ENCODE measurements at regions not wholly inside any gene's neighbourhood (a gene's known extent, or its start where the extent isn't known, plus 50 kb on each side); places are given as distances from the start of the nearest gene placed in this dataset.
"Not testable (repeated sequence)": the region's sequence is repeated elsewhere in the genome, so short reads cannot be mapped to it uniquely, and the experiment has no call there.

DNA sequence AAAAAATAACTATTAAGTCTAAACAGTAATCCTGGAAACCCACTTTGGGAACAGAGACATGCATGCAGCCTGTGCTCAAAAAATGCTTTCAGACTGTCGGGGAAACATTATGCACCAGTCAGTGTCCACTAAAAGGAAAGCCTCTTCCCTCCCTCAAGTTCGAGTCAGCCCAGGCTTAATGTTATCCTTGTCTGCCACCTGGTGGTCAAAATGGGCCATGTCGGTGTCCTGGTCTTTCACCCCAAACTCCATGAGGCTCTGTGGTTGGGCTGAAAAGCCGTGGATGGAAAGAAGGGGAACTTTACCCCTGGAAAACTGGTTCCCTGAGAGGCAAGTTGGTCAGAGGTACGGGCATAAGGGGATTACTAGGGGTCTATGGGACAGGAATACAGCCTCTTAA is 88.4 kb upstream of the ZNF492 start:
- Histone ChIP-seq H3K4me1 (ENCODE audit: control insufficient read depth, insufficient read depth, low read length) (no peaks in the 10 kb centered on the region), H3K4me3 (ENCODE audit: low read length) (no peak overlapping the region), H3K9ac (ENCODE audit: low read length) (no peak overlapping the region), H3K36me3 (ENCODE audit: control insufficient read depth, insufficient read depth, low read length) (no peaks in the 10 kb centered on the region), H3K27me3 (ENCODE audit: control insufficient read depth, insufficient read depth, low read length) (no peaks in the 10 kb centered on the region), H3K27ac (ENCODE audit: low read depth, low read length) (no peak overlapping the region)

DNA sequence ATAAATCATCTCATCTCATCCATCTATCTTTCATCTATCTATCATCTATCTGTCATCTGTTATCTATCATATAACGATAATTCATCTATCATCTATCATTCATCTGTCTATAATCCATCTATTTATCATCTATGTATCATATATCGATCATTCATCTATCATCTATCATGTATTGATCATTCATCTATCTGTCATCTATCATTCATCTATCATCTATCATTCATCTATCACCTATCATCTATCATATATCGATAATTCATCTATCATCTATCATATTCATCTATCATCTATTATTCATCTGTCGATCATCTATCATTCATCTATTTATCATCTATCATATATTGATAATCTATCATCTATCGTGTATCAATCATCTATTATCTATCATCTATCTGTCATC is 100.4 kb upstream of the ZNF492 start:
- H3K4me3 ChIP-seq (ENCODE audit: low read length), result no peak overlapping the region
- no peak overlapping the region for H3K9ac ChIP-seq (ENCODE audit: low read length)
- no peak overlapping the region for H3K27ac ChIP-seq (ENCODE audit: low read depth, low read length)
- H3K27me3 ChIP-seq (ENCODE audit: control insufficient read depth, insufficient read depth, low read length), result no peaks in the 10 kb centered on the region
- no peaks in the 10 kb centered on the region for H3K4me1 ChIP-seq (ENCODE audit: control insufficient read depth, insufficient read depth, low read length)
- no peaks in the 10 kb centered on the region for H3K36me3 ChIP-seq (ENCODE audit: control insufficient read depth, insufficient read depth, low read length)

DNA sequence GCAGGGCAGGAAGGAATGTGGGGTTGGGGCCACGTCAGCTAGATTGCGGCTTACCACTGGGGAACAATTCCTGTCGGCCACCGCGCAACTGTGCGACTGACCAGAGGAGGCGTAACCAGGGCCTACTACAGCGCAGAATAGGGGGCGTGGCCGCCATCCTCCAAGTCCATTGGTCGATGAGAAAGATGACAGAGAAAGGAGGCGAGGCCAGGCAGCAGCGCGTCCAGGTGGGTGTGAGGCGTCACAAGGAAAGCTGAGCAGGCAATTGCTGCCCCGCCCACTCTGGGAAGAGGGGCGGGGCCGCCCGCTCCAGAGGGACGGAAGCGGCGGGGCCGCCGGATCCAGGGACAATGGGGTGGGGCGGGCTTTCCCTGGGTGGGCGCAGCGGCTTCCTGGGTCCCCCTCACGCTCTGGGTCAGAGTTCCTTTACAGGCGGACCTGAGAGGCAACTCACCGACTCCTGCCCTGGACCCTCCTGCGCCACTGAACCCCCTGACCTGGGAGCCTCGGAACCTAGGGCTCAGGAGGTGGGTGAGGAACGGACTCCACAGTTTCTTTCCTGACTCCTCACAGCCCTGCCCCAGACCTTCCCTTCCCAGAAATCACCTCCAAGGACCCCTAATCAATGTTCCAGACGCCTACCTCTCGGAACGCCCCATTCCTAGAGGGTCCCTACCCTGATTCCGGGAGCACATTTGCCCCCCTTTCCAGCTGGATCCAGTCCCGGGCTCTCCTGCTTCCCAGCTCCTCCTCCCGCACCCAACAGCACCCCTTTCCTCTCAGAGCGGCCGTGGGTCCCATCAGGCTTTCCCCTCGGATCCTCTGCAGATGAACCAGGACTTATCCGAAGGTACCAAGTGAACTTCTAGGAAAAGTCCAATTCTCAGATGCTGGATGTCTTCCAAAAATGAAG is 101.5 kb upstream of the ZNF492 start:
- Histone ChIP-seq H3K27ac (ENCODE audit: low read depth, low read length) (no peak overlapping the region), H3K4me3 (ENCODE audit: low read length) (peak overlapping the region; percentile 52), H3K36me3 (ENCODE audit: control insufficient read depth, insufficient read depth, low read length) (no peaks in the 10 kb centered on the region), H3K27me3 (ENCODE audit: control insufficient read depth, insufficient read depth, low read length) (no peaks in the 10 kb centered on the region), H3K9ac (ENCODE audit: low read length) (peak overlapping the region; percentile 6), H3K4me1 (ENCODE audit: control insufficient read depth, insufficient read depth, low read length) (no peaks in the 10 kb centered on the region)

DNA sequence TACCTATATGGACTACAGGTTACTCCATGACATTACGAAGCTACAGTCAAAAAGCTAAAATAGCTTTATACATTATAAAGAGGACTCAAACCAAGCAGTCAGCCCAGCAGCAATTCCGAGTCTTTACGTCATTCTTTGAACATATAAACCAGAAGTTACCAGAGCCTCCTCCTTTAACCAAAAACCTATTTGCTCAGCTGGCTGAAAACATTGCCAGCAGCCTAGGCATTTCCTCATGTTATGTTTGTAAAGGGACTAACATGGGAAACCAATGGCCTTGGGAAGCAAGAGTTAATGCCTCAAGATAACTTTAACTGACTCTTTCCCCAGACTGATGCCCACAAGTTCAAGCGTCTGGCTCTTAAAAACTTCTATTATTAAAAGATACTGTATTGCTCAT is 104.1 kb upstream of the ZNF492 start:
- Histone ChIP-seq H3K27me3 (ENCODE audit: control insufficient read depth, insufficient read depth, low read length) (no peaks in the 10 kb centered on the region), H3K36me3 (ENCODE audit: control insufficient read depth, insufficient read depth, low read length) (no peaks in the 10 kb centered on the region), H3K27ac (ENCODE audit: low read depth, low read length) (no peak overlapping the region), H3K9ac (ENCODE audit: low read length) (no peak overlapping the region), H3K4me1 (ENCODE audit: control insufficient read depth, insufficient read depth, low read length) (peaks cover 3% of the 10 kb centered on the region), H3K4me3 (ENCODE audit: low read length) (no peak overlapping the region)

DNA sequence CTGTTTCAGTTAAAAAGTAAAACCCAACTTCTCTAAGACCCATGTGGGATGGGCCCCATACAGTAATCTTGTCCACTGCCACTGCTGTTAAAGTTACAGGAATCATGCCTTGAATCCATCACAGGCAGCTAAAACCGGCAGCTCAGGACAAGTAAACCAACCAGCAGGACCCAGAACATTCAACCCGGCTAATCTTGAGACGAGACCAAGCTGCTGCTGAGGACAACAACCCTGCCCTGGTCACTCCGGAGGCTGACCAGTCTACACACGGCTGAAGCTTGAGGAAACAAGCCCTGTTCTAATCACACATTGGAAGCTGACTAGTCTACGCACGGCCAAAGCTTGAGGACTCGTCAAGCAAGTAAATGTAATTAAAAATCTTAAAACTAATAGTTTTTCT is 105.2 kb upstream of the ZNF492 start:
- no peak overlapping the region for H3K9ac ChIP-seq (ENCODE audit: low read length)
- H3K27ac ChIP-seq (ENCODE audit: low read depth, low read length), result no peak overlapping the region
- no peaks in the 10 kb centered on the region for H3K27me3 ChIP-seq (ENCODE audit: control insufficient read depth, insufficient read depth, low read length)
- H3K4me3 ChIP-seq (ENCODE audit: low read length), result no peak overlapping the region
- no peaks in the 10 kb centered on the region for H3K36me3 ChIP-seq (ENCODE audit: control insufficient read depth, insufficient read depth, low read length)
- peaks cover 3% of the 10 kb centered on the region for H3K4me1 ChIP-seq (ENCODE audit: control insufficient read depth, insufficient read depth, low read length)

DNA sequence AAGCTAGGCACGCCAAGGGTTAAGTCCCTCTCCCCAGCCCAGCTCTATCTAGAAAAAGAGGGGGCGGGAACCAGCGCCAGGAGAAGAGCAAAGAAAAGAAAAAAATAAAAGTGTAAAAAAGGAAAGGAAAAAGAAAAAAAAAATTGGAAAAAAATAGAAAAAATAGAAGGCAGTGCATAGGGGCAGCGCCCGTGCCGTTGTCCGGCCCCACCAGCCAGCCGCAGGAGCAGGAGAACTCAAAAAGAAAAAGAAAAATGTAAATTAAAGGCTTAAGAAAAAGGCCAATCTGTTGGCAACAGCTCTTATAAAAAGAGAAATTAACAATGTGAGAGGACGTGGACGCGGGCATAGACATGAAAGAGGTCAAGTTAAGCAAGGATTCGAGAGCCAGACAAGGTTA is 105.4 kb upstream of the ZNF98 start:
- Histone ChIP-seq H3K9ac (ENCODE audit: low read length) (no peak overlapping the region), H3K4me1 (ENCODE audit: control insufficient read depth, insufficient read depth, low read length) (peaks cover 3% of the 10 kb centered on the region), H3K27me3 (ENCODE audit: control insufficient read depth, insufficient read depth, low read length) (no peaks in the 10 kb centered on the region), H3K27ac (ENCODE audit: low read depth, low read length) (peak overlapping the region; percentile 45), H3K4me3 (ENCODE audit: low read length) (no peak overlapping the region), H3K36me3 (ENCODE audit: control insufficient read depth, insufficient read depth, low read length) (no peaks in the 10 kb centered on the region)

DNA sequence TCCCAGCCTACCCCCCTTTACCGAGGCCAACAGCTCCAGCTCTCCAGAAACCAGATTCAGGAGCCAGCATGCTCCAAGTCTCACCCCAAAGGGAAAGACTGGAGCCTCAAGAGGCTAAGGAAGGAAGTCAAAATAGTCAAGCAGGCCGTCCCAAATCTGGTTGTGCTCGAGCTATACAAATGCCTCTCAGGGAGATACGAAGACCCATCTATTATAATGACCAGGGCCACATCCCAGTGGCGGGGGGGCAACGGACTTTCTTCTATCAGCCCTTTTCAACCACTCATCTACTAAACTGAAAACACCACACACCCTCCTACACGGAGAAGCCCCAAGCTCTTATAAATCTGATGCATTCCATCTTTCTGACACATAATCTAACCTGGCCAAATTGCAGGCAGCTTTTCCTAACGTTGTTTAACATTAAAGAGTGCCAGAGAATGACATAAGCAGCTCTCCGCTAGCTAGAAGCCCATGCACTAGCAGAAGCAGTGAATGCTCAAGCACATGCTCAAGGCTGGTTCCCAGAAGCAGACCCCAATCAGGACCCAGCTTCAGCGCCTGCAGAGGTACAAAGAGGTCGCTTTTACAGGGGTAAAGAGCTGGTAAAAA is 104.6 kb upstream of the ZNF98 start:
- Histone ChIP-seq H3K36me3 (ENCODE audit: control insufficient read depth, insufficient read depth, low read length) (no peaks in the 10 kb centered on the region), H3K9ac (ENCODE audit: low read length) (no peak overlapping the region), H3K4me1 (ENCODE audit: control insufficient read depth, insufficient read depth, low read length) (peaks cover 3% of the 10 kb centered on the region), H3K27me3 (ENCODE audit: control insufficient read depth, insufficient read depth, low read length) (no peaks in the 10 kb centered on the region), H3K4me3 (ENCODE audit: low read length) (peak overlapping the region; percentile 22), H3K27ac (ENCODE audit: low read depth, low read length) (peak overlapping the region; percentile 45)

DNA sequence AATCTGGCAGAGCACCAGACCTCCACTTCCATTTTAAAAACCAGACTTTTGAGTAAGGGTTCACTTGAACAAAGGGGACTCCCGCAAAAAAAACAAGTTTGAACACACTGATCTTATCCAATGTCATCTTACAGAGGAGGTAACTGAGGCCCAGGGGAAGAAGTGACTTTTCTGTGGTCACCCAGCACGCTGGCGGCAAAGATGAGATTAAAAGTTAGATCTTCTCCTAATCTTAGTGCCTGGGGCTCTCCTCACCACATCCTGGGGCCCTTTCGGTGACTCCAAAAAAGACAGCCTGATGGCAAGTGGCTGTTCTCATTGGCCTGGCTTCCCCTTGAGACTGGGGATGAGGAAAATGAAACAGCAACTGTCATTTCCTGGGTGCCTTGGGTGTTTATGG is 101.8 kb upstream of the ZNF98 start:
- no peak overlapping the region for H3K9ac ChIP-seq (ENCODE audit: low read length)
- no peak overlapping the region for H3K4me3 ChIP-seq (ENCODE audit: low read length)
- H3K4me1 ChIP-seq (ENCODE audit: control insufficient read depth, insufficient read depth, low read length), result peaks cover 3% of the 10 kb centered on the region
- no peaks in the 10 kb centered on the region for H3K27me3 ChIP-seq (ENCODE audit: control insufficient read depth, insufficient read depth, low read length)
- no peak overlapping the region for H3K27ac ChIP-seq (ENCODE audit: low read depth, low read length)
- H3K36me3 ChIP-seq (ENCODE audit: control insufficient read depth, insufficient read depth, low read length), result no peaks in the 10 kb centered on the region

DNA sequence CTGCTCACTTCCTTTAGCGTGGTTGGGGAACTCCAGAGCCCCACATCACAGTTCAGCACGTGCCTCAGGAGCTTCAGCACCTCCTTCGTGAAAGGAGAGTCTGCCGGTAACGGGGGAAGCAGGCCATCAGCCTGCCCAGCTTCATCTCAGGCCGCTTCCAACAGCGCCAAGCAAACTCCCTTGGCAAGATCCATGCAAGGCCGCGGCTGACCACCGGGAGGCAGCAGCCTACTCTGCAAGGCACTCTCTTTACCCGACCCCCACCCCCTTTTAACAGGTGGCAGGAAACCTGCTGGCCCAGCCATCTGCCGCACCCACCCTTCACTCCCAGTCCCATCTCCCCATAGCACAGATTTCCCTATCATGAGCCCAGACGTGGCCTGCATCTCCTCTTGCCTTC is 97.4 kb upstream of the ZNF98 start:
- not testable (repeated sequence) for H3K36me3 ChIP-seq (ENCODE audit: control insufficient read depth, insufficient read depth, low read length); H3K4me1 ChIP-seq (ENCODE audit: control insufficient read depth, insufficient read depth, low read length); H3K4me3 ChIP-seq (ENCODE audit: low read length); H3K27me3 ChIP-seq (ENCODE audit: control insufficient read depth, insufficient read depth, low read length); H3K9ac ChIP-seq (ENCODE audit: low read length); H3K27ac ChIP-seq (ENCODE audit: low read depth, low read length)

DNA sequence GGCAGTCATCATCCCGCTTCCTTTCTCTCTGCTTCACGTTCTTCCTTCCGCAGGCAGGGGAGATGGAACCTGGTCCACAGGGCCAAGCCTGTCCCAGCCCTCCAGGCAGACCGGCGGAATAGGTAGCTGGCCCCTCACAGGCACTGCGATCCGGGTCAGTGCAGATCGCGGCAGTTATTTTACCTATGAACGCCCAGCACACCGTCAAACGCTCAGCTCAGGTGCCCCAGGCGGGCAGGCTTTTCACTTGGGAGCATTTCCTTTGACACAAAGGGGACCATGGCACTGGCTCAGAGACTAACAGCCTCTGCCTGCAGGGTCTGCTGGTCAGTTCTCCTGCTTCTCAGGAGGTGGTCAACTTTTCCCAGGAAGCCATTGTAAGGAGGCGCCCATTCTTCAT is 97.0 kb upstream of the ZNF98 start:
- Histone ChIP-seq H3K27me3 (ENCODE audit: control insufficient read depth, insufficient read depth, low read length) (no peaks in the 10 kb centered on the region), H3K4me1 (ENCODE audit: control insufficient read depth, insufficient read depth, low read length) (no peaks in the 10 kb centered on the region), H3K9ac (ENCODE audit: low read length) (no peak overlapping the region), H3K36me3 (ENCODE audit: control insufficient read depth, insufficient read depth, low read length) (no peaks in the 10 kb centered on the region), H3K27ac (ENCODE audit: low read depth, low read length) (no peak overlapping the region), H3K4me3 (ENCODE audit: low read length) (no peak overlapping the region)

DNA sequence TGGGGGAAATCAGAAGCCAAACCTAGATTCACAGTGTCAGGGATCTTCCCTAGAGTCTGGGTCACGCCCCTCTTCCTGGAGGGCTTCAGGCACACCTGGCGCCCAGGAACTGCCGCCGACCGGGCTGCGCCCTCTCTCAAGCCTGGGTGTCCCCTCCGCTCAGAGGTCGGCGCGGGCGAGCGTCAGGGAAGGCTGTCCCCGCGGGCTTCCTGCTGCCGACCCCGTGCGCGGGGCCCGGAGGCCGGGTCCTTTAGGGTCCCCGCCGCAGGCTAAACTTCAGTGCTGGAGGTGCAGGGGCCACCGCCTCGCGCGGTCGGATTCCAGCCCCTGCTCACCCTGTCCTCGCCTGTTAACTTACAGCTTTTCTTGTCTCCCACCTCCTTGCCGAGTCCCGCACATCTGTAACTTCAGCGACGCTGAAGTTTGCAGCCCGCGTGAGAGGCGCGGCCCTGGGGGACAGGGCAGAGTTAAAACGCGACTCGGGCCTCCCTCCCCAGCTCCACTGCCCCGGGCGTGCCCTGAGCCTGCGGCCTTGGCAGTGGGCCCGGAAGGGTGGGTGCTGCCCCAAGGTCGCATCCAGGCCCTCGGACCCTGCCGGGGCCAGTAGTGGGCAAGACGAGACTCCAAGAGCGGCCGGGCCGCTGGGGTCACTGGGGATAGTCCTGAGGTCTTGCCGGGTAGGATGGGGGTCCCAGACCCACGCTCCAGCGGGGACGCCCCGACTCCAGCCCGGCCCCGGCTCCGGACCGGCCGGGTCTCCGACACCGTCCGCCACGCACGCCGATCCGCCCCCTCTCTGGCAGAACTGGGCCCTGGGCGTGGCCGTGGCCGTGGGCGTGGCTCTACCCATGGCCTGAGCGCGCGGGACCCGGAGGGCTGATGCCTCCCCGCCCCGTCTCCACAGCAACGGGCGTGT is 95.6 kb upstream of the ZNF98 start:
- Histone ChIP-seq H3K36me3 (ENCODE audit: control insufficient read depth, insufficient read depth, low read length) (no peaks in the 10 kb centered on the region), H3K9ac (ENCODE audit: low read length) (no peak overlapping the region), H3K4me1 (ENCODE audit: control insufficient read depth, insufficient read depth, low read length) (no peaks in the 10 kb centered on the region), H3K4me3 (ENCODE audit: low read length) (no peak overlapping the region), H3K27me3 (ENCODE audit: control insufficient read depth, insufficient read depth, low read length) (no peaks in the 10 kb centered on the region), H3K27ac (ENCODE audit: low read depth, low read length) (no peak overlapping the region)

DNA sequence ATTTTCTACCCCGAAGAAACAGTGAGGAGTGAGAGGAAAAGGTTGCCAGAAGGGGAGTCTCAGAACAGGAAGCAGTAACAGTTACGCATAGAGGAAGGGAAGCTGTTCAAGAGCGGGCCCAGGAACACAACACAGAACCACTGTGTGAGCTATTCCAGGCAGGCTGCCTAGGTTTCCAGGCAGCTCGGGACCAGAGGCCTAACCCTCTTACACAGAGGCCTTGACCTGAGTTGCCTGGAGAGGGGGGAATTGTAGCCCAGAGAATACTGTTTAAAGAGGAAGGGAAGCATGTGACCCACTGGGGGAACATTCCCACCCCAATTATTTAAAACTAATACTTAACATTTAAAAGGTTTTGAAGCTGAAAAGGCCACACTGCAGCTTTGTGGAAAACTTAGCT is 93.3 kb upstream of the ZNF98 start:
- no peak overlapping the region for H3K4me3 ChIP-seq (ENCODE audit: low read length)
- H3K4me1 ChIP-seq (ENCODE audit: control insufficient read depth, insufficient read depth, low read length), result no peaks in the 10 kb centered on the region
- no peaks in the 10 kb centered on the region for H3K36me3 ChIP-seq (ENCODE audit: control insufficient read depth, insufficient read depth, low read length)
- no peak overlapping the region for H3K27ac ChIP-seq (ENCODE audit: low read depth, low read length)
- no peak overlapping the region for H3K9ac ChIP-seq (ENCODE audit: low read length)
- H3K27me3 ChIP-seq (ENCODE audit: control insufficient read depth, insufficient read depth, low read length), result no peaks in the 10 kb centered on the region
